ENCODE measurements at regions not wholly inside any gene's neighbourhood (a gene's known extent, or its start where the extent isn't known, plus 50 kb on each side); places are given as distances from the start of the nearest gene placed in this dataset.

GRCh38 chr4:26020881-26021280 is 106.9 kb downstream of the SMIM20 start:
- DNase-seq: no peak

GRCh38 chr4:26021417-26022345 is 107.7 kb downstream of the SMIM20 start:
- DNase-seq: no peak

GRCh38 chr4:26022346-26023202 is 108.6 kb downstream of the SMIM20 start:
- DNase-seq: no peak

- DNase-seq: no peak
Observed at GRCh38 chr4:26023203-26023972, 109.4 kb downstream of the SMIM20 start.

GRCh38 chr4:26024079-26024478 is 110.1 kb downstream of the SMIM20 start:
- no peak for DNase-seq

- no peak for DNase-seq
Observed at GRCh38 chr4:26028133-26028792, 114.2 kb downstream of the SMIM20 start.

GRCh38 chr4:26028793-26029567 is 115.0 kb downstream of the SMIM20 start:
- peak; percentile 7 for DNase-seq

GRCh38 chr4:26029568-26030131 is 115.6 kb downstream of the SMIM20 start:
- no peak for DNase-seq

- no peak for DNase-seq
Observed at GRCh38 chr4:26030260-26030667, 116.2 kb downstream of the SMIM20 start.

- no peak for DNase-seq
Observed at GRCh38 chr4:26030780-26031179, 116.8 kb downstream of the SMIM20 start.

GRCh38 chr4:26031704-26032103 is 117.7 kb downstream of the SMIM20 start:
- DNase-seq: no peak

GRCh38 chr4:26032142-26032541 is 118.1 kb downstream of the SMIM20 start:
- no peak for DNase-seq

GRCh38 chr4:26032630-26033317 is 118.8 kb downstream of the SMIM20 start:
- DNase-seq: peak; percentile 39

GRCh38 chr4:26033389-26033788 is 119.4 kb downstream of the SMIM20 start:
- no peak for DNase-seq

GRCh38 chr4:26034849-26035248 is 120.8 kb downstream of the SMIM20 start:
- DNase-seq: no peak

- no peak for DNase-seq
Observed at GRCh38 chr4:26035921-26036320, 121.9 kb downstream of the SMIM20 start.

GRCh38 chr4:26039639-26040359 is 125.8 kb downstream of the SMIM20 start:
- DNase-seq: no peak

- no peak for DNase-seq
Observed at GRCh38 chr4:26044524-26044923, 130.5 kb downstream of the SMIM20 start.

GRCh38 chr4:26044983-26045382 is 131.0 kb downstream of the SMIM20 start:
- DNase-seq: no peak

GRCh38 chr4:26047795-26048194 is 133.8 kb downstream of the SMIM20 start:
- DNase-seq: no peak
